ENCODE measurements at regions not wholly inside any gene's neighbourhood (a gene's known extent, or its start where the extent isn't known, plus 50 kb on each side); places are given as distances from the start of the nearest gene placed in this dataset.

DNA sequence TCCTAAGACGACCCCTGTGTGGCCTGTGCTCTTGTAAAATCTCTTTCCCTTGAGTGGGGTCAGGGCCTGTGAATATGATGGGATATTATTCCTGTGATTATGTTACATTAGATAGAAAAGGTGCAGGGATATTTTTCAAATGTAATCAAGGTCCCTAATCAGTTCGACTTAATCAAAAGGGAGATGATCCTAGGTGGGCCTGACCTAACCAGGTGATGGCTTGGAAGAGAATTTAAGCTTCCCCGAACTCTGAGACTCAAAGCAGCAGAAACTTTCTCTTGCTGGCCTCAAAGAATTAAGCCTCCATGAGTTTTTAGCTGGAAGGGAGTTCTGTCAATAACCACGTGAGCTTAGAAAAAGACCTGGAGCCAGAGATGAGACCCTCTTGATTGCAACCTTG is 124.7 kb downstream of the MAF start:
- TF ChIP-seq, protein P1, sequence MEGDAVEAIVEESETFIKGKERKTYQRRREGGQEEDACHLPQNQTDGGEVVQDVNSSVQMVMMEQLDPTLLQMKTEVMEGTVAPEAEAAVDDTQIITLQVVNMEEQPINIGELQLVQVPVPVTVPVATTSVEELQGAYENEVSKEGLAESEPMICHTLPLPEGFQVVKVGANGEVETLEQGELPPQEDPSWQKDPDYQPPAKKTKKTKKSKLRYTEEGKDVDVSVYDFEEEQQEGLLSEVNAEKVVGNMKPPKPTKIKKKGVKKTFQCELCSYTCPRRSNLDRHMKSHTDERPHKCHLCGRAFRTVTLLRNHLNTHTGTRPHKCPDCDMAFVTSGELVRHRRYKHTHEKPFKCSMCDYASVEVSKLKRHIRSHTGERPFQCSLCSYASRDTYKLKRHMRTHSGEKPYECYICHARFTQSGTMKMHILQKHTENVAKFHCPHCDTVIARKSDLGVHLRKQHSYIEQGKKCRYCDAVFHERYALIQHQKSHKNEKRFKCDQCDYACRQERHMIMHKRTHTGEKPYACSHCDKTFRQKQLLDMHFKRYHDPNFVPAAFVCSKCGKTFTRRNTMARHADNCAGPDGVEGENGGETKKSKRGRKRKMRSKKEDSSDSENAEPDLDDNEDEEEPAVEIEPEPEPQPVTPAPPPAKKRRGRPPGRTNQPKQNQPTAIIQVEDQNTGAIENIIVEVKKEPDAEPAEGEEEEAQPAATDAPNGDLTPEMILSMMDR (IDR thresholded peaks at IDR 0.05): no peak
- no peak for TF ChIP-seq POLR2AphosphoS5 (IDR thresholded peaks at IDR 0.05; ENCODE audit: low read depth, low read length)
- no peak for TF ChIP-seq SIN3A (IDR thresholded peaks at IDR 0.05; ENCODE audit: borderline replicate concordance, insufficient read depth, low read depth, low read length)
- TF ChIP-seq, protein P2, sequence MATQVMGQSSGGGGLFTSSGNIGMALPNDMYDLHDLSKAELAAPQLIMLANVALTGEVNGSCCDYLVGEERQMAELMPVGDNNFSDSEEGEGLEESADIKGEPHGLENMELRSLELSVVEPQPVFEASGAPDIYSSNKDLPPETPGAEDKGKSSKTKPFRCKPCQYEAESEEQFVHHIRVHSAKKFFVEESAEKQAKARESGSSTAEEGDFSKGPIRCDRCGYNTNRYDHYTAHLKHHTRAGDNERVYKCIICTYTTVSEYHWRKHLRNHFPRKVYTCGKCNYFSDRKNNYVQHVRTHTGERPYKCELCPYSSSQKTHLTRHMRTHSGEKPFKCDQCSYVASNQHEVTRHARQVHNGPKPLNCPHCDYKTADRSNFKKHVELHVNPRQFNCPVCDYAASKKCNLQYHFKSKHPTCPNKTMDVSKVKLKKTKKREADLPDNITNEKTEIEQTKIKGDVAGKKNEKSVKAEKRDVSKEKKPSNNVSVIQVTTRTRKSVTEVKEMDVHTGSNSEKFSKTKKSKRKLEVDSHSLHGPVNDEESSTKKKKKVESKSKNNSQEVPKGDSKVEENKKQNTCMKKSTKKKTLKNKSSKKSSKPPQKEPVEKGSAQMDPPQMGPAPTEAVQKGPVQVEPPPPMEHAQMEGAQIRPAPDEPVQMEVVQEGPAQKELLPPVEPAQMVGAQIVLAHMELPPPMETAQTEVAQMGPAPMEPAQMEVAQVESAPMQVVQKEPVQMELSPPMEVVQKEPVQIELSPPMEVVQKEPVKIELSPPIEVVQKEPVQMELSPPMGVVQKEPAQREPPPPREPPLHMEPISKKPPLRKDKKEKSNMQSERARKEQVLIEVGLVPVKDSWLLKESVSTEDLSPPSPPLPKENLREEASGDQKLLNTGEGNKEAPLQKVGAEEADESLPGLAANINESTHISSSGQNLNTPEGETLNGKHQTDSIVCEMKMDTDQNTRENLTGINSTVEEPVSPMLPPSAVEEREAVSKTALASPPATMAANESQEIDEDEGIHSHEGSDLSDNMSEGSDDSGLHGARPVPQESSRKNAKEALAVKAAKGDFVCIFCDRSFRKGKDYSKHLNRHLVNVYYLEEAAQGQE (IDR thresholded peaks at IDR 0.05; ENCODE audit: insufficient read depth in 1 of 2, low read depth in 2 of 2, low read length in 1 of 2): no peak
